Activated CD8-positive, alpha-beta T cell treated with anti-CD3 and anti-CD28 coated beads for 36 hours (primary cell): ENCODE measurements at regions not wholly inside any gene's neighbourhood (a gene's known extent, or its start where the extent isn't known, plus 50 kb on each side); places are given as distances from the start of the nearest gene placed in this dataset.

Source experiments
- ATAC-seq: fragments of 200-7000 bp; cut with Tn5 transposase; one replicate; pipeline ENCODE4 v1.10.0; 2021; ENCODE audit warnings: mild to moderate bottlenecking, moderate library complexity
- CTCF ChIA-PET: fragments of 350-600 bp; sonication (Branson Sonifier 250); formaldehyde crosslinking; loops from one replicate; lab custom pipeline; 2021; ENCODE audit warnings: antibody characterized with exemption; lab: Charles Lee
- POLR2A ChIA-PET: fragments of 350-600 bp; sonication (Branson Sonifier 250); formaldehyde crosslinking; loops from one replicate; lab custom pipeline; 2021; ENCODE audit warnings: antibody characterized with exemption; lab: Charles Lee
- DNase-seq: peaks from one replicate; pipeline ENCODE4 v3.0.0-alpha.2; 2020
- H3K27ac Mint-ChIP-seq: one replicate; pipeline ENCODE4 v1.8.0; 2021; ENCODE audit warnings: mild to moderate bottlenecking, mixed read lengths
- H3K27me3 Mint-ChIP-seq: one replicate; pipeline ENCODE4 v1.8.0; 2021; ENCODE audit warnings: mixed read lengths
- H3K36me3 Mint-ChIP-seq: one replicate; pipeline ENCODE4 v1.8.0; 2021; ENCODE audit warnings: low read depth, mixed read lengths
- H3K4me1 Mint-ChIP-seq: one replicate; pipeline ENCODE4 v1.8.0; 2021; ENCODE audit warnings: low read depth, mixed read lengths
- H3K4me3 Mint-ChIP-seq: one replicate; pipeline ENCODE4 v1.8.0; 2021; ENCODE audit warnings: mild to moderate bottlenecking, moderate library complexity, mixed read lengths
- H3K9me3 Mint-ChIP-seq: one replicate; pipeline ENCODE4 v1.8.0; 2021; ENCODE audit warnings: mixed read lengths
- intact Hi-C: fragments of 100-400 bp; cut with micrococcal nuclease; formaldehyde crosslinking; loops from one replicate; pipeline ENCODE4 v1.10.0; 2022
- TF ChIP-seq, protein P1 (sequence below): fragments of 200-600 bp; IDR thresholded peaks from one replicate; pipeline ENCODE4 v1.8.0; 2022; ENCODE audit warnings: antibody characterized with exemption, mild to moderate bottlenecking

DNA sequence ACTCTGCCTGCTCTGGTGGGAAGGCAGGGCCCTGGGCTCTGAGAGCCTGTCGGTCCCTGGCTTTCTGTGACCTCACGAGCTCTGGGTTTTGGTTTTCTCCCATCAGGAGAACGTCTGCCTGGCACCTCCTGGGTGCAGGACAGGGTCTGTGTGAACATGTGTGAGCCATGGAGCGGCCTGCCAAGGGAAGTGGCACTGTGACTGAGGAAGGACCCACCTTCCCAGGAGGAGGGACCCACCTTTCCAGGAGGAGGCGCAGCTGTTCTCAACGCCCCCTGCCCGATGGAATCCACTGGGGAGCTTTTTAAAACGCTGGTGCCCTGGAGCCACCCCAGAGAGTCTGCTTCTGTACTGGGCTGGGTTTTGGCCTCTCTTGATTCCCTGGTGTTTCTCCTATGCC is 168.7 kb downstream of the GLI2 start:
- no peak overlapping the region for H3K27ac Mint-ChIP-seq
- intact Hi-C loops = no loop called here
- no peak overlapping the region for H3K4me3 Mint-ChIP-seq
- ChIA-PET POLR2A (no interaction called here), CTCF (no interaction called here)
- TF ChIP-seq, protein P1, sequence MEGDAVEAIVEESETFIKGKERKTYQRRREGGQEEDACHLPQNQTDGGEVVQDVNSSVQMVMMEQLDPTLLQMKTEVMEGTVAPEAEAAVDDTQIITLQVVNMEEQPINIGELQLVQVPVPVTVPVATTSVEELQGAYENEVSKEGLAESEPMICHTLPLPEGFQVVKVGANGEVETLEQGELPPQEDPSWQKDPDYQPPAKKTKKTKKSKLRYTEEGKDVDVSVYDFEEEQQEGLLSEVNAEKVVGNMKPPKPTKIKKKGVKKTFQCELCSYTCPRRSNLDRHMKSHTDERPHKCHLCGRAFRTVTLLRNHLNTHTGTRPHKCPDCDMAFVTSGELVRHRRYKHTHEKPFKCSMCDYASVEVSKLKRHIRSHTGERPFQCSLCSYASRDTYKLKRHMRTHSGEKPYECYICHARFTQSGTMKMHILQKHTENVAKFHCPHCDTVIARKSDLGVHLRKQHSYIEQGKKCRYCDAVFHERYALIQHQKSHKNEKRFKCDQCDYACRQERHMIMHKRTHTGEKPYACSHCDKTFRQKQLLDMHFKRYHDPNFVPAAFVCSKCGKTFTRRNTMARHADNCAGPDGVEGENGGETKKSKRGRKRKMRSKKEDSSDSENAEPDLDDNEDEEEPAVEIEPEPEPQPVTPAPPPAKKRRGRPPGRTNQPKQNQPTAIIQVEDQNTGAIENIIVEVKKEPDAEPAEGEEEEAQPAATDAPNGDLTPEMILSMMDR = no peak
- H3K9me3 Mint-ChIP-seq = no peaks in the 10 kb centered on the region
- no peaks in the 10 kb centered on the region for H3K4me1 Mint-ChIP-seq
- H3K36me3 Mint-ChIP-seq = no peaks in the 10 kb centered on the region
- ATAC-seq (no peak), DNase-seq (no peak)
- no peaks in the 10 kb centered on the region for H3K27me3 Mint-ChIP-seq

DNA sequence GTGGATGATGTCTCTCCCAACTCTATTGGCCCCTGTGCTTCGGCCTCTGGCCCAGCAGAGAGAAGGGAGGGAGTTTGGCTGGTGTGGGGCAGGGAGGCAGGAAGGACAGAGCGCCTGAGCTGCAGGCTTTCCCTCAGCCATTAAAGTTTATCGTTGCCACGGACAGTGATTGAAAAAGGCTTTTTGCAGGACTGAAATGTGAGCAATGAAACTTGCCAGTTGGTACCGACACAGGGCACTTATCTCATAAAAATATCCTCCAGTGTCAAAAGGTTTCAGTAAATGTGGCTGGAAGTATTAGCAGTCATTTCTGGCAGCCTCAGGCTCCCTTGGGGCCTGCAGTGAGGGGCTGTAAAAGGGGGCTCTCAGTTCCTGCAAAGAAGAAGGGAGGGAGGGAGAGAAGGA is 169.2 kb downstream of the GLI2 start:
- H3K36me3 Mint-ChIP-seq = no peaks in the 10 kb centered on the region
- no peak overlapping the region for H3K4me3 Mint-ChIP-seq
- H3K4me1 Mint-ChIP-seq = no peaks in the 10 kb centered on the region
- no peaks in the 10 kb centered on the region for H3K27me3 Mint-ChIP-seq
- no peak overlapping the region for H3K27ac Mint-ChIP-seq
- CTCF ChIA-PET = no interaction called here
- TF ChIP-seq, protein P1 = no peak
- DNase-seq = no peak
- POLR2A ChIA-PET = no interaction called here
- intact Hi-C loops = no loop called here
- no peak for ATAC-seq
- no peaks in the 10 kb centered on the region for H3K9me3 Mint-ChIP-seq

DNA sequence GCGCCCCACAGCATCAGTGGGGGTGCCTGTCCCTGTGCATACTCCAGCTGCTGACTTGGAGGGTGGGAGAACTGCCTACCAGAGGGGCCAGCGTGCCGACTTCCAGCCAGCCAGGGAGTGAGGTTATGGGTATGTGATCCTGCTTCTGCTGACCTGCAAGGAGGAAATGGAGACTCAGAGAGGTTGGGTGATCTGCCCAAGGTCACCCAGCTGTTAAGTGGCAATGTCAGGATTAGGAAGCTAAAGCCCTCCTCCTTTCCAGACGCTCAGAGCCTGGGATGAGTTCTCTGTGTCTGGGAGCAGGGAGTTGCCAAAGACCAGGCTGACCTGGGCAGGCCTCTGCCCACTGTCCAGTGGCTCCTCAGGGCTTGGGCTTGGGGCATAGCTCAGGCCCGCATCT is 169.6 kb downstream of the GLI2 start:
- intact Hi-C loops = no loop called here
- H3K36me3 Mint-ChIP-seq = no peaks in the 10 kb centered on the region
- TF ChIP-seq, protein P1 = no peak
- no peak for DNase-seq
- no peak for ATAC-seq
- no peaks in the 10 kb centered on the region for H3K27me3 Mint-ChIP-seq
- ChIA-PET CTCF (no interaction called here), POLR2A (no interaction called here)
- no peak overlapping the region for H3K27ac Mint-ChIP-seq
- no peak overlapping the region for H3K4me3 Mint-ChIP-seq
- H3K9me3 Mint-ChIP-seq = no peaks in the 10 kb centered on the region
- H3K4me1 Mint-ChIP-seq = no peaks in the 10 kb centered on the region

DNA sequence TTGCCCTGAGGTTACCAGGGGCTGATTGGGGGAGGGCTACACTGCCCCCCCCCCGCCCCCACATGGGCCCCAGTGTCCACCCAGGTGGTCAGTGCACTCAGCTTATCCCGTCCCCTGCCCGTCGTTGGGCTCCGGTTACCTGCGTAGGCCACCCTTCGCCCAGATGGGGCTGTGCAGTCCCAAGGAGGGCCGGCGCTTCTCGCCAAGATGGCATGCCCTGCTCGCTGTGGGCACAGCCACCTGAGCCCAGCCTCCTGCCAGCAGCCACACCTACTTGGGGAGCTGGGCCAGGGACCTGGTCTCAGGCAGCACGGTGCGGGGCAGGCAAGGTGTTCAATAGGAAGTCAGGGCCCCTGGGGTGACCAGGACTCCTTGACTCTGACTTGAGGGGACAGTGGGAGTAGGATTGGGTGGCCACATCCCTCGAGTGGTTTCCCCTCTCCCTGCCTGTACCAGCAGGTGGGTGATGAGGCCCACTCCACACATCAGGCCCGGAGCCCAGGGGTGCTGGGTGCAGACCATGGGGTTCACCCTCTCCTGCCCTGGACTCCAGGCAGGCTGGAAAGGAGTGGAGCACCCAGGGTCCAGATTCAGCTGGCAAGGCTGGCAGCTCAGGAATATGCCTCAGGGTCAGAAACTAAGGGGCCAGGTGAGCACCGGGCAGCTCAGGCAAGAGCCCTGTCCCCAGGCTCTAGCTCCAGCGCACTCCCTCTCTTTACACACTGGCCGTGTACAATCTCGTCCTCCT is 170.3 kb downstream of the GLI2 start:
- ChIA-PET POLR2A (no interaction called here), CTCF (no interaction called here)
- H3K9me3 Mint-ChIP-seq = no peaks in the 10 kb centered on the region
- no peak for DNase-seq
- H3K36me3 Mint-ChIP-seq = no peaks in the 10 kb centered on the region
- no peak for ATAC-seq
- H3K4me3 Mint-ChIP-seq = no peak overlapping the region
- TF ChIP-seq, protein P1 = no peak
- intact Hi-C loops = no loop called here
- no peaks in the 10 kb centered on the region for H3K27me3 Mint-ChIP-seq
- no peak overlapping the region for H3K27ac Mint-ChIP-seq
- no peaks in the 10 kb centered on the region for H3K4me1 Mint-ChIP-seq

DNA sequence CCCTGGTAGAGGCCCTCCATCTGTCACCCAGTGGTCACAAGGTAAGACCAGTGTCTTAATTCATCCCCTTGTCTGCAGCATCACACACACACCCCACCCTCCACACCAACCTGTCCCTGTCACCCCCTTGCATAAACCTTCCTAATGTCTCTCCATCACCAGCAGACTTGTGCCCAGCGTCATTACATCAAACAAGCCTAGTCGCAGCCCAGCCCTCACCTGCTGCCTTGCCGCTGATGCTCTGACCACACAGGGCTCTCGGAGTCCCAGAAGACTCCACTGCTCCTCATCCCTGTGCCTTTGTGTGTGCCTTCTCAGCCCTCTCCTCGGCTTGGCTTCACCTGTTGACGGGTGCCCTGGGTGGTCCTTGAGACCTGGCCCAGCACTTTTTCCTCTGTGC is 171.2 kb downstream of the GLI2 start:
- Mint-ChIP-seq H3K9me3 (no peaks in the 10 kb centered on the region), H3K4me3 (no peak overlapping the region), H3K4me1 (no peaks in the 10 kb centered on the region), H3K36me3 (no peaks in the 10 kb centered on the region), H3K27me3 (no peaks in the 10 kb centered on the region), H3K27ac (no peak overlapping the region)
- DNase-seq = no peak
- no peak for ATAC-seq
- ChIA-PET POLR2A (no interaction called here), CTCF (no interaction called here)
- intact Hi-C loops = no loop called here
- TF ChIP-seq, protein P1 = no peak
